Esophagus squamous epithelium (tissue), 4 donors: ENCODE measurements at regions not wholly inside any gene's neighbourhood (a gene's known extent, or its start where the extent isn't known, plus 50 kb on each side); places are given as distances from the start of the nearest gene placed in this dataset.

ENCODE experiments used
- POLR2A ChIP-seq, 4 donors: fragments of 450-650 bp; IDR thresholded peaks; one replicate each; pipeline ENCODE4 v1.6.1; 2017; ENCODE audit warnings: antibody characterized with exemption in 4 of 4, mild to moderate bottlenecking in 4 of 4, moderate library complexity in 3 of 4
- TF ChIP-seq, protein P1 (sequence below), 6 experiments: fragments of 450-650 bp in 4 of 6; fragments of 200-600 bp in 2 of 6; sonication (generic) in 2 of 6; IDR thresholded peaks; one replicate each; pipeline ENCODE4 v1.5.1; 2016 to 2019; ENCODE audit warnings: antibody characterized with exemption in 6 of 6, mild to moderate bottlenecking in 4 of 6, moderate library complexity in 4 of 6

DNA sequence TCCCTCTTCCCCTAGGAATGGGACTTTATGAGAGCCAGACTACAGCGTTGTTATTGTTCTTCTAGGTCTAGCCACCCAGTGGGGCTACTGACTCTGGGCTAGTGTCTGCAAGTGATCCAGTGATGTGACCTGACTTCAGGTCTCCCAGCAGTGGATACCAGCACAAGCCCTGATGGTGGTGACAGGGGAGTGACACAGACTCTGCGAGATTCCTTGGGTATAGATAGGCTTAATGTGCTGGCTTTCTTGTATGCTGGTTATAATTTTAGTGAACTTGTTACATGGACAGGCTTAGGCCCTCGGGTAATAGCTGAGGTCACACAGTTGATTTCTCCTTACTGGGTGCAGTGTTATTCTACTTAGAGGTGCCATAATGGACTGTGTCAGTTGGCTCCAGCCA lies 106.9 kb downstream of the TBC1D30 start:
- no peak for TF ChIP-seq POLR2A (IDR thresholded peaks at IDR 0.05)
- TF ChIP-seq, protein P1, sequence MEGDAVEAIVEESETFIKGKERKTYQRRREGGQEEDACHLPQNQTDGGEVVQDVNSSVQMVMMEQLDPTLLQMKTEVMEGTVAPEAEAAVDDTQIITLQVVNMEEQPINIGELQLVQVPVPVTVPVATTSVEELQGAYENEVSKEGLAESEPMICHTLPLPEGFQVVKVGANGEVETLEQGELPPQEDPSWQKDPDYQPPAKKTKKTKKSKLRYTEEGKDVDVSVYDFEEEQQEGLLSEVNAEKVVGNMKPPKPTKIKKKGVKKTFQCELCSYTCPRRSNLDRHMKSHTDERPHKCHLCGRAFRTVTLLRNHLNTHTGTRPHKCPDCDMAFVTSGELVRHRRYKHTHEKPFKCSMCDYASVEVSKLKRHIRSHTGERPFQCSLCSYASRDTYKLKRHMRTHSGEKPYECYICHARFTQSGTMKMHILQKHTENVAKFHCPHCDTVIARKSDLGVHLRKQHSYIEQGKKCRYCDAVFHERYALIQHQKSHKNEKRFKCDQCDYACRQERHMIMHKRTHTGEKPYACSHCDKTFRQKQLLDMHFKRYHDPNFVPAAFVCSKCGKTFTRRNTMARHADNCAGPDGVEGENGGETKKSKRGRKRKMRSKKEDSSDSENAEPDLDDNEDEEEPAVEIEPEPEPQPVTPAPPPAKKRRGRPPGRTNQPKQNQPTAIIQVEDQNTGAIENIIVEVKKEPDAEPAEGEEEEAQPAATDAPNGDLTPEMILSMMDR (IDR thresholded peaks at IDR 0.05), result no peak
